KMS-11 (cell line): ENCODE measurements at regions not wholly inside any gene's neighbourhood (a gene's known extent, or its start where the extent isn't known, plus 50 kb on each side); places are given as distances from the start of the nearest gene placed in this dataset.

Experiments used
- H2AFZ ChIP-seq: fragments of 200-600 bp; sonication (generic); 2 replicates; pipeline ENCODE4 v1.6.1; 2016; ENCODE audit warnings: antibody characterized with exemption, mixed run types, low read depth
- H3K27ac ChIP-seq: fragments of 200-600 bp; sonication (generic); 2 replicates; pipeline ENCODE4 v1.6.1; 2016; ENCODE audit warnings: mild to moderate bottlenecking, mixed run types
- H3K27me3 ChIP-seq: fragments of 200-600 bp; sonication (generic); 2 replicates; pipeline ENCODE4 v1.6.1; 2017; ENCODE audit warnings: mild to moderate bottlenecking, low read depth, mixed run types, moderate library complexity; ENCODE audit not compliant: insufficient read depth
- H3K36me3 ChIP-seq: fragments of 200-600 bp; sonication (generic); 2 replicates; pipeline ENCODE4 v1.6.1; 2017; ENCODE audit warnings: mild to moderate bottlenecking, mixed run types; ENCODE audit not compliant: insufficient read depth
- H3K4me1 ChIP-seq: fragments of 200-600 bp; sonication (generic); 2 replicates; pipeline ENCODE4 v1.6.1; 2016; ENCODE audit warnings: mild to moderate bottlenecking, low read depth, mixed run types; ENCODE audit not compliant: poor library complexity, severe bottlenecking
- H3K4me2 ChIP-seq: fragments of 200-600 bp; sonication (generic); 2 replicates; pipeline ENCODE4 v1.7.0; 2016; ENCODE audit warnings: mild to moderate bottlenecking, mixed run types
- H3K4me3 ChIP-seq: fragments of 200-600 bp; sonication (generic); IDR thresholded peaks from 2 replicates; pipeline ENCODE4 v1.6.1; 2017; ENCODE audit warnings: low read depth, low read length, mixed read lengths; ENCODE audit not compliant: insufficient read depth
- H3K79me2 ChIP-seq: fragments of 200-600 bp; sonication (generic); 2 replicates; pipeline ENCODE4 v1.6.1; 2016; ENCODE audit warnings: low read depth, mixed run types; ENCODE audit not compliant: insufficient read depth
- H3K9ac ChIP-seq: fragments of 200-600 bp; sonication (generic); 2 replicates; pipeline ENCODE4 v1.6.1; 2016; ENCODE audit warnings: mild to moderate bottlenecking, mixed run types
- H4K20me1 ChIP-seq: fragments of 200-600 bp; sonication (generic); 2 replicates; pipeline ENCODE4 v1.6.1; 2016; ENCODE audit warnings: mild to moderate bottlenecking, mixed run types; ENCODE audit not compliant: insufficient read depth
- CTCF ChIP-seq: fragments of 200-600 bp; sonication (generic); conservative IDR thresholded peaks from 2 replicates; pipeline ENCODE4 v1.6.1; 2017; ENCODE audit warnings: low read depth, mild to moderate bottlenecking, antibody characterized with exemption, low read length, moderate library complexity, mixed read lengths

GRCh38 chrX:122187069-122187713 is 996.9 kb upstream of the GRIA3 start:
- no peak for TF ChIP-seq CTCF
- Histone ChIP-seq H3K27ac (no peak overlapping the region), H2AFZ (no peak overlapping the region), H3K36me3 (no peaks in the 10 kb centered on the region), H3K27me3 (no peaks in the 10 kb centered on the region), H3K79me2 (no peaks in the 10 kb centered on the region), H3K4me1 (no peaks in the 10 kb centered on the region), H3K4me3 (no peak overlapping the region), H4K20me1 (no peaks in the 10 kb centered on the region), H3K9ac (no peak overlapping the region), H3K4me2 (no peak overlapping the region)

- Histone ChIP-seq H3K36me3 (no peaks in the 10 kb centered on the region), H3K4me2 (no peak overlapping the region), H3K27ac (no peak overlapping the region), H2AFZ (no peak overlapping the region), H3K79me2 (no peaks in the 10 kb centered on the region), H3K4me3 (no peak overlapping the region), H4K20me1 (no peaks in the 10 kb centered on the region), H3K4me1 (no peaks in the 10 kb centered on the region), H3K27me3 (no peaks in the 10 kb centered on the region), H3K9ac (no peak overlapping the region)
- TF ChIP-seq CTCF, result no peak
Measured at GRCh38 chrX:122188751-122189150, 995.3 kb upstream of the GRIA3 start.

- Histone ChIP-seq H3K27me3 (no peaks in the 10 kb centered on the region), H3K4me1 (no peaks in the 10 kb centered on the region), H3K79me2 (no peaks in the 10 kb centered on the region), H2AFZ (no peak overlapping the region), H3K27ac (no peak overlapping the region), H3K36me3 (no peaks in the 10 kb centered on the region), H3K4me2 (no peak overlapping the region), H3K4me3 (no peak overlapping the region), H4K20me1 (no peaks in the 10 kb centered on the region), H3K9ac (no peak overlapping the region)
- TF ChIP-seq CTCF, result no peak
Measured at GRCh38 chrX:122196343-122196742, 987.7 kb upstream of the GRIA3 start.

GRCh38 chrX:122203399-122203798 is 980.7 kb upstream of the GRIA3 start:
- Histone ChIP-seq H2AFZ (no peak overlapping the region), H3K9ac (no peak overlapping the region), H3K4me1 (no peaks in the 10 kb centered on the region), H3K27ac (no peak overlapping the region), H4K20me1 (no peaks in the 10 kb centered on the region), H3K79me2 (no peaks in the 10 kb centered on the region), H3K36me3 (no peaks in the 10 kb centered on the region), H3K27me3 (no peaks in the 10 kb centered on the region), H3K4me2 (no peak overlapping the region), H3K4me3 (no peak overlapping the region)
- TF ChIP-seq CTCF, result no peak
